AG08396 (cell line): ENCODE measurements at regions not wholly inside any gene's neighbourhood (a gene's known extent, or its start where the extent isn't known, plus 50 kb on each side); places are given as distances from the start of the nearest gene placed in this dataset.

Experiments used
- DNase-seq: peaks from one replicate; pipeline ENCODE4 v3.0.0; 2012; ENCODE audit warnings: low spot score, mixed read lengths

- DNase-seq, result no peak
These were observed 151.8 kb upstream of the PTPRM start for GRCh38 chr18:7415081-7415894.

- DNase-seq, result no peak
These were observed 149.4 kb upstream of the PTPRM start for GRCh38 chr18:7417727-7418126.

GRCh38 chr18:7429831-7430230 lies 137.3 kb upstream of the PTPRM start:
- no peak for DNase-seq

- DNase-seq, result no peak
These were observed 130.9 kb upstream of the PTPRM start for GRCh38 chr18:7436166-7436565.

- DNase-seq, result no peak
These were observed 129.2 kb upstream of the PTPRM start for GRCh38 chr18:7437870-7438269.

- DNase-seq, result no peak
These were observed 128.5 kb upstream of the PTPRM start for GRCh38 chr18:7438646-7439045.

GRCh38 chr18:7447318-7448028 lies 119.6 kb upstream of the PTPRM start:
- no peak for DNase-seq

- peak; percentile 67 for DNase-seq
These were observed 114.8 kb upstream of the PTPRM start for GRCh38 chr18:7452331-7452730.

- no peak for DNase-seq
These were observed 112.7 kb upstream of the PTPRM start for GRCh38 chr18:7454429-7454828.

GRCh38 chr18:7456376-7456775 lies 110.7 kb upstream of the PTPRM start:
- no peak for DNase-seq

GRCh38 chr18:7457262-7457661 lies 109.9 kb upstream of the PTPRM start:
- no peak for DNase-seq

GRCh38 chr18:7458884-7459283 lies 108.2 kb upstream of the PTPRM start:
- no peak for DNase-seq

GRCh38 chr18:7459851-7460770 lies 107.0 kb upstream of the PTPRM start:
- DNase-seq, result no peak

- DNase-seq, result no peak
These were observed 102.7 kb upstream of the PTPRM start for GRCh38 chr18:7464245-7464966.

GRCh38 chr18:7466190-7466589 lies 100.9 kb upstream of the PTPRM start:
- no peak for DNase-seq

- DNase-seq, result no peak
These were observed 99.2 kb upstream of the PTPRM start for GRCh38 chr18:7467708-7468466.

GRCh38 chr18:7470101-7470500 lies 97.0 kb upstream of the PTPRM start:
- no peak for DNase-seq

- DNase-seq, result no peak
These were observed 96.6 kb upstream of the PTPRM start for GRCh38 chr18:7470503-7470902.

- DNase-seq, result no peak
These were observed 90.7 kb upstream of the PTPRM start for GRCh38 chr18:7476386-7476785.

GRCh38 chr18:7479756-7480155 lies 87.4 kb upstream of the PTPRM start:
- no peak for DNase-seq

- no peak for DNase-seq
These were observed 86.2 kb upstream of the PTPRM start for GRCh38 chr18:7480879-7481278.
